ENCODE measurements at regions not wholly inside any gene's neighbourhood (a gene's known extent, or its start where the extent isn't known, plus 50 kb on each side); places are given as distances from the start of the nearest gene placed in this dataset.

DNA sequence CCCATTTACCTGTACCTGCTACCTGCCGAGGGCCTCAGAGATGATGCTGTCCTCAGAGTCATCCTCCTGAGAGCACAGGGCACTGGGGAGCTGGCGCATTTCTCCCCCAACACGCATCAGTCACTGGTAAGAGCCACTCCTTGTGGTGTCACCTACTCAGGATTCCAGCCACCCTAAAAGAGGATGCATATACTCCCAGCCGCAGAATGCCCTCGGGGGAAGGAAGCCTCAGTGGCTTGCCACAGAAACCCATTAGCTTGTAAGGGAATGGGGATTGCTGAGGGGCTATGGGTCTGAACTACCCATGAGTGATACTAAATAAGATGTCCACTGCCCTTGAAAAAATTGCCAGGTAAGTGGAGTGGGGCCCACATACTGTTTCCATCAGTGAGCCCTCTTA, 279.2 kb downstream of the WDR11 start:
- Histone ChIP-seq H3K27ac (ENCODE audit: low read depth, low read length) (no peak overlapping the region), H2AFZ (ENCODE audit: low read depth, low read length) (no peak overlapping the region), H3K4me3 (ENCODE audit: insufficient read depth, low read depth, low read length) (no peak overlapping the region), H3K27me3 (ENCODE audit: insufficient read depth, low read length) (no peaks in the 10 kb centered on the region), H3K79me2 (ENCODE audit: insufficient read depth, low read length) (no peaks in the 10 kb centered on the region), H3K9me3 (ENCODE audit: insufficient read depth, low read depth, low read length) (peaks cover 3% of the 10 kb centered on the region), H3K36me3 (ENCODE audit: insufficient read depth, low read length) (no peaks in the 10 kb centered on the region), H4K20me1 (ENCODE audit: insufficient read depth, low read length) (no peaks in the 10 kb centered on the region), H3K4me1 (ENCODE audit: insufficient read depth, low read length) (no peaks in the 10 kb centered on the region), H3K4me2 (ENCODE audit: low read length) (no peak overlapping the region), H3K9ac (ENCODE audit: low read length) (no peak overlapping the region)
- Mint-ChIP-seq H3K27ac (ENCODE audit: unreplicated experiment) (no peak overlapping the region), H3K36me3 (ENCODE audit: low read depth, unreplicated experiment) (no peaks in the 10 kb centered on the region), H3K4me1 (ENCODE audit: low read depth, unreplicated experiment) (peaks cover 4% of the 10 kb centered on the region), H3K27me3 (ENCODE audit: low read depth, unreplicated experiment) (peaks cover 30% of the 10 kb centered on the region), H3K9me3 (ENCODE audit: unreplicated experiment) (peaks cover 17% of the 10 kb centered on the region), H3K4me3 (ENCODE audit: unreplicated experiment) (no peak overlapping the region)
- TF ChIP-seq CTCF (IDR thresholded peaks at IDR 0.05; ENCODE audit: insufficient read depth, low read depth, low read length) (no peak), EZH2 (IDR thresholded peaks at IDR 0.05; ENCODE audit: insufficient read depth, low read length) (no peak)
- DNase-seq (ENCODE audit: low read depth) (no peak), FAIRE-seq (no peak)

- Histone ChIP-seq H3K36me3 (ENCODE audit: insufficient read depth, low read length) (no peaks in the 10 kb centered on the region), H3K4me3 (ENCODE audit: insufficient read depth, low read depth, low read length) (no peak overlapping the region), H3K4me2 (ENCODE audit: low read length) (no peak overlapping the region), H3K9ac (ENCODE audit: low read length) (no peak overlapping the region), H4K20me1 (ENCODE audit: insufficient read depth, low read length) (no peaks in the 10 kb centered on the region), H3K27me3 (ENCODE audit: insufficient read depth, low read length) (no peaks in the 10 kb centered on the region), H3K79me2 (ENCODE audit: insufficient read depth, low read length) (no peaks in the 10 kb centered on the region), H3K4me1 (ENCODE audit: insufficient read depth, low read length) (no peaks in the 10 kb centered on the region), H3K9me3 (ENCODE audit: insufficient read depth, low read depth, low read length) (peaks cover 3% of the 10 kb centered on the region), H2AFZ (ENCODE audit: low read depth, low read length) (no peak overlapping the region), H3K27ac (ENCODE audit: low read depth, low read length) (no peak overlapping the region)
- H3K4me3 Mint-ChIP-seq (ENCODE audit: unreplicated experiment): no peak overlapping the region
- FAIRE-seq: no peak
- H3K27me3 Mint-ChIP-seq (ENCODE audit: low read depth, unreplicated experiment): peaks cover 30% of the 10 kb centered on the region
- no peak for DNase-seq (ENCODE audit: low read depth)
- TF ChIP-seq CTCF (IDR thresholded peaks at IDR 0.05; ENCODE audit: insufficient read depth, low read depth, low read length): no peak
- TF ChIP-seq EZH2 (IDR thresholded peaks at IDR 0.05; ENCODE audit: insufficient read depth, low read length): no peak
- H3K9me3 Mint-ChIP-seq (ENCODE audit: unreplicated experiment): peaks cover 17% of the 10 kb centered on the region
- no peak overlapping the region for H3K27ac Mint-ChIP-seq (ENCODE audit: unreplicated experiment)
- no peaks in the 10 kb centered on the region for H3K36me3 Mint-ChIP-seq (ENCODE audit: low read depth, unreplicated experiment)
- H3K4me1 Mint-ChIP-seq (ENCODE audit: low read depth, unreplicated experiment): peaks cover 4% of the 10 kb centered on the region
Measured at GRCh38 chr10:121131014-121131413, 279.9 kb downstream of the WDR11 start.

GRCh38 chr10:121131426-121132265, 280.5 kb downstream of the WDR11 start:
- no peaks in the 10 kb centered on the region for H3K36me3 ChIP-seq (ENCODE audit: insufficient read depth, low read length)
- peaks cover 4% of the 10 kb centered on the region for H3K4me1 Mint-ChIP-seq (ENCODE audit: low read depth, unreplicated experiment)
- H3K4me3 ChIP-seq (ENCODE audit: insufficient read depth, low read depth, low read length): no peak overlapping the region
- FAIRE-seq (no peak), DNase-seq (ENCODE audit: low read depth) (no peak)
- H3K27me3 Mint-ChIP-seq (ENCODE audit: low read depth, unreplicated experiment): peaks cover 30% of the 10 kb centered on the region
- peaks cover 3% of the 10 kb centered on the region for H3K9me3 ChIP-seq (ENCODE audit: insufficient read depth, low read depth, low read length)
- H3K4me1 ChIP-seq (ENCODE audit: insufficient read depth, low read length): no peaks in the 10 kb centered on the region
- no peak overlapping the region for H2AFZ ChIP-seq (ENCODE audit: low read depth, low read length)
- H3K27me3 ChIP-seq (ENCODE audit: insufficient read depth, low read length): no peaks in the 10 kb centered on the region
- H3K79me2 ChIP-seq (ENCODE audit: insufficient read depth, low read length): no peaks in the 10 kb centered on the region
- TF ChIP-seq EZH2 (IDR thresholded peaks at IDR 0.05; ENCODE audit: insufficient read depth, low read length): no peak
- TF ChIP-seq CTCF (IDR thresholded peaks at IDR 0.05; ENCODE audit: insufficient read depth, low read depth, low read length): no peak
- H3K36me3 Mint-ChIP-seq (ENCODE audit: low read depth, unreplicated experiment): no peaks in the 10 kb centered on the region
- no peak overlapping the region for H3K9ac ChIP-seq (ENCODE audit: low read length)
- no peak overlapping the region for H3K27ac Mint-ChIP-seq (ENCODE audit: unreplicated experiment)
- H3K9me3 Mint-ChIP-seq (ENCODE audit: unreplicated experiment): peaks cover 17% of the 10 kb centered on the region
- H3K27ac ChIP-seq (ENCODE audit: low read depth, low read length): no peak overlapping the region
- H4K20me1 ChIP-seq (ENCODE audit: insufficient read depth, low read length): no peaks in the 10 kb centered on the region
- no peak overlapping the region for H3K4me3 Mint-ChIP-seq (ENCODE audit: unreplicated experiment)
- H3K4me2 ChIP-seq (ENCODE audit: low read length): no peak overlapping the region

Measured in astrocyte (in vitro differentiated cells and primary cell).